Right atrium auricular region (tissue), 2 donors: ENCODE measurements at regions not wholly inside any gene's neighbourhood (a gene's known extent, or its start where the extent isn't known, plus 50 kb on each side); places are given as distances from the start of the nearest gene placed in this dataset.
A peak's percentile ranks its signal among the peaks of the same experiment; 100 is the strongest.

Experiments used
- DNase-seq: peaks from one replicate; pipeline ENCODE4 v3.0.0-alpha.2; 2019; ENCODE audit warnings: low spot score
- H3K27ac ChIP-seq, 2 donors: fragments of 200-600 bp; sonication (generic); 1 replicate in 1 of 2; 2 replicates in 1 of 2; pipeline ENCODE4 v1.5.1; 2016 to 2019
- H3K27me3 ChIP-seq, 2 donors: fragments of 200-600 bp; sonication (generic); one replicate each; pipeline versions ENCODE4 v1.5.1 to v1.6.0; 2017 to 2019
- H3K36me3 ChIP-seq: fragments of 200-600 bp; sonication (generic); one replicate; pipeline ENCODE4 v1.5.1; 2016
- H3K4me1 ChIP-seq, 2 donors: fragments of 200-600 bp; sonication (generic); one replicate each; pipeline versions ENCODE4 v1.5.1 to v1.6.0; 2017 to 2019
- H3K4me3 ChIP-seq, 2 donors: fragments of 200-600 bp; sonication (generic); 1 replicate in 1 of 2; 2 replicates in 1 of 2; pipeline ENCODE4 v1.5.1; 2017 to 2019; ENCODE audit warnings: mild to moderate bottlenecking in 1 of 2, moderate library complexity in 1 of 2
- H3K9me3 ChIP-seq, 2 donors: fragments of 200-600 bp; sonication (generic); one replicate each; pipeline ENCODE4 v1.5.1; 2019
- TF ChIP-seq, protein P1 (sequence below), 2 donors: fragments of 200-600 bp; sonication (generic); IDR thresholded peaks; one replicate each; pipeline ENCODE4 v1.5.1; 2019; ENCODE audit warnings: antibody characterized with exemption in 2 of 2

DNA sequence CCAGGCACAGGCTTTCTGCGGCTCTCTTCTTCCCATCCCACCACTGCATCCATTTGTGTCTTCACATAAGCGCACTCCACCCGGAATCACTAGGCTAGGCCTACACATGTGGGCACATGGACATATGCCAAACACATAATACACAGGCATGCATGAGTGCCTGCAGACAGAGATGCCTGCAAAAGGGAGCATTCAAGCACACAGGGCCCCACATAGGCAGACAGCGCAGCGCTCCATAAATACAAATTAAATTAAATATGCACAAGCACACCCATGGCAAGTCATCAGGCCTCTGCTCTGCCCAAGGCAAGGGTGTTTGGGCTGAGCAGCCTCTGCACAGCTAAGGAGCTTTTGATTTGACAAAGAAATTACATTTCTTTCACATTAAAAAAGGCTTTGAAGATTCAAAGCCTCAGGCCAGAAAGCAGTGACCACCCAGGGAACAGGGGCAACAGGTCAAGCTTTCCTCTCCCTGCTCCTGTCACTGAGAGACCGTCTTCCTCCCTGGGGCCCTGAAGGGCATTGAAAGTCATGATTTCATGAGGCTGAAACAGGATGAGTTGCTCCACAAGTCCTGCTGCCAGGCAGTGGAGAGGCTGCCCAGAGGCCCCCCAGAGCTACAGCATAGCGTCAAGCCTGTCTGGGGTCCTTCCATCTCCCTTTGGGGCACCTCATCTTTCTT is 134.2 kb upstream of the LRFN2 start:
- Histone ChIP-seq H3K9me3 (no peaks in the 10 kb centered on the region), H3K36me3 (no peaks in the 10 kb centered on the region), H3K4me1 (peaks cover 0 to 16% of the 10 kb centered on the region in 2 donors), H3K4me3 (no peak overlapping the region), H3K27me3 (no peaks in the 10 kb centered on the region), H3K27ac (no peak overlapping the region)
- TF ChIP-seq, protein P1, sequence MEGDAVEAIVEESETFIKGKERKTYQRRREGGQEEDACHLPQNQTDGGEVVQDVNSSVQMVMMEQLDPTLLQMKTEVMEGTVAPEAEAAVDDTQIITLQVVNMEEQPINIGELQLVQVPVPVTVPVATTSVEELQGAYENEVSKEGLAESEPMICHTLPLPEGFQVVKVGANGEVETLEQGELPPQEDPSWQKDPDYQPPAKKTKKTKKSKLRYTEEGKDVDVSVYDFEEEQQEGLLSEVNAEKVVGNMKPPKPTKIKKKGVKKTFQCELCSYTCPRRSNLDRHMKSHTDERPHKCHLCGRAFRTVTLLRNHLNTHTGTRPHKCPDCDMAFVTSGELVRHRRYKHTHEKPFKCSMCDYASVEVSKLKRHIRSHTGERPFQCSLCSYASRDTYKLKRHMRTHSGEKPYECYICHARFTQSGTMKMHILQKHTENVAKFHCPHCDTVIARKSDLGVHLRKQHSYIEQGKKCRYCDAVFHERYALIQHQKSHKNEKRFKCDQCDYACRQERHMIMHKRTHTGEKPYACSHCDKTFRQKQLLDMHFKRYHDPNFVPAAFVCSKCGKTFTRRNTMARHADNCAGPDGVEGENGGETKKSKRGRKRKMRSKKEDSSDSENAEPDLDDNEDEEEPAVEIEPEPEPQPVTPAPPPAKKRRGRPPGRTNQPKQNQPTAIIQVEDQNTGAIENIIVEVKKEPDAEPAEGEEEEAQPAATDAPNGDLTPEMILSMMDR (IDR thresholded peaks at IDR 0.05): no peak
- DNase-seq: no peak

DNA sequence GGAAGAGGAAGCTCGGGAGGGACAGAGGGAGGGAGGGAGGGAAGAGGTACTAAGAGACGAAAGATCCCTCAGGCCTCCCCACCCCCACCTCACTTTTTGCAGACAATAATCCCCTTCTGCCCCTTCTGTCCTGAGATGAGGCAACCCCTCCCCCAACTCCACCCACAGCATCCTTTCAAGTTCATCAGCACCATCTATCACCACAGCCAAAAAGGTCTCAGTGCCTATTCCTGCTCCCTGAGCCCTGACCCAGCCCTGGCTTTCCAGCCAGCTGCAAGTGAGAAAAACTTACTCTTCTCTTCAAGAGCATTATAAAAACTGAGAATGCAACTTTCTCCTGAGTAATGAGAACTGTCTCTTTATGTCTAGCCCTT is 133.2 kb upstream of the LRFN2 start:
- Histone ChIP-seq H3K4me3 (no peak overlapping the region), H3K27ac (no peak overlapping the region), H3K4me1 (peaks cover 0 to 16% of the 10 kb centered on the region in 2 donors), H3K9me3 (no peaks in the 10 kb centered on the region), H3K36me3 (no peaks in the 10 kb centered on the region), H3K27me3 (no peaks in the 10 kb centered on the region)
- TF ChIP-seq, protein P1 (IDR thresholded peaks at IDR 0.05): no peak
- no peak for DNase-seq

DNA sequence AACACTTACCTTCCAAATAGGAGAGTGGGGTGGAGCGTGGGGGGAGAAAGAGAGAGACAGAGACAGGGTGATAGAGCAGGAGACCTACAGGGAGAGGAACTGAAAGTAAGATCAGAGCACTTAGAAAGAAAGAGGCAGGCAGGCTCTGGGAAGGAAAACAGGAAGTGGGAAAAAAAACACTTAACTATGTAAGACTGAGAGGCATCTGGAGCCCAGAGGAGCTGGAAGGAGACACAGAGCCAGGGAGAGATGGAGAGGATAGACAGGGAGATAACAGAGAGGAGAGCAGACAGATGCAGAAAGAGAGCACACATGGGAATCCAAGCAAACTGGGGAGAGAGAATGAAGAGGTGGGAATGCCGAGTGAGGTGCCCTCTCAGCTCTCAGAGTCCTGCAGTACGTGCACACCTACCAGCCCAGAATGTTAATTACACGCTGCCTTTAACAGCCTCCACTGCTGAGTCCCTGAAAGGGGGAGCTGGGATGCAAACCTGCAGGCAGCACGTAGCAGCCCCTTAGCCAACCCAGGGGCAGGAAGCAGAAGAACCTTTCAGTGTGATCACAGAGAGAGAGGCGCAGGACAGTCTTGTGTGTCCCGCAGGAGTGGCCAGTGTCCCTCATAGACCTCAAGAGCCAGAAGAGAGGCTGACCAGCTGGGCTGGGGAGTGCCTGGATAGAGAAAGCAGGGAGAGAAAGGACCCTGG is 132.7 kb upstream of the LRFN2 start:
- peak overlapping the region in 1 of 2 donors; percentile 34 for H3K27ac ChIP-seq
- H3K9me3 ChIP-seq: no peaks in the 10 kb centered on the region
- peaks cover 0 to 16% of the 10 kb centered on the region in 2 donors for H3K4me1 ChIP-seq
- TF ChIP-seq, protein P1 (IDR thresholded peaks at IDR 0.05): no peak
- H3K27me3 ChIP-seq: no peaks in the 10 kb centered on the region
- no peak overlapping the region for H3K4me3 ChIP-seq
- H3K36me3 ChIP-seq: no peaks in the 10 kb centered on the region
- no peak for DNase-seq

DNA sequence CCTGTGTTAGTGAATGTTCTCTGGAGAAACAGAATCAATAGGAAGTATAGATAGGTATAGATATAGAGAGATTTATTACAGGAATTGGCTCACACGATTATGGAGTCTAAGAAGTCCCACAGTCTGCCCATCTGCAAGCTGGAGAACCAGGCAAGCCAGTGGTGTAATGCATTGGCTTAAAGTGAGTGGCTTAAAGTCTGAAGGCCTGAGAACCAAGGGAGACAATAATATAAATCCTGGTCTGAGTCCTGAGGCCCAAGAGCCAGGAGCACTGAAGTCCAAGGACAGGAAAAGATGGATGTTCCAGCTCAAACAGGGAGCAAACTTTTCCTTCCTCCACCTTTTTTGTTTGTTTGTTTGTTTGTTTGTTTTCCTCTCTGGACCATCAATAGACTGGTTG is 131.2 kb upstream of the LRFN2 start:
- no peak overlapping the region for H3K4me3 ChIP-seq
- H3K27ac ChIP-seq: no peak overlapping the region
- H3K9me3 ChIP-seq: no peaks in the 10 kb centered on the region
- no peaks in the 10 kb centered on the region for H3K36me3 ChIP-seq
- H3K4me1 ChIP-seq: peaks cover 0 to 9% of the 10 kb centered on the region in 2 donors
- H3K27me3 ChIP-seq: no peaks in the 10 kb centered on the region
- no peak for DNase-seq
- TF ChIP-seq, protein P1 (IDR thresholded peaks at IDR 0.05): no peak

DNA sequence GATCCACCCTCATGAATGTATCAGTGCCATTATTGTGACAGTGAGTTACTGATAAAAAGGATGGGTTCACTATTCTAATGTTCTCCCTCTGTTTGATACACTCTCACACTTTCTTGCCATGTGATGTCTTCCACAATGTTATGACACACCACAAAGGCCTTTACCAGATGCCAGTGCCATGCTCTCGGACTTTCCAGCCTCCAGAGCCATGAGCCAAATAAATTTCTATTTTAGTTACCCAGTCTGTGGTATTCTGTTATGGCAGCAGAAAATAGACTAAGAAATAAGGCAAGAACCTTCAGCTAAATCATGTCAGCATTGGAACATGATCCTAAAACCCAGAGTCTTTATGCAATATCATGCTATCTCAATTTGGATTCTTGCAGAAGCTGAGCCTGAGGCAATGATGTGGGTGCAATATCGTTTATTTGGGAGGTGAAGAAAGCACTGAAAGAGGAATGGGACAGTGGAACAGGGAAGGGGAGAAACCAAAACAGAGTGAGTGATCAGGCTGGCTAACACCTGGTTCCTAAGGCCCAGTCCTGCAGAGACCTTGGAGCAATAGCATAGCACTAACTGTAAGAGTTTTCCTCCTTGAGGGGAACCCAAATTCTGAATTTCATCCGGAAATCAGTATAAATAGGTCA is 130.4 kb upstream of the LRFN2 start:
- DNase-seq: no peak
- H3K36me3 ChIP-seq: no peaks in the 10 kb centered on the region
- H3K9me3 ChIP-seq: no peaks in the 10 kb centered on the region
- TF ChIP-seq, protein P1 (IDR thresholded peaks at IDR 0.05): no peak
- H3K4me1 ChIP-seq: peaks cover 0 to 8% of the 10 kb centered on the region in 2 donors
- H3K27ac ChIP-seq: no peak overlapping the region
- H3K27me3 ChIP-seq: no peaks in the 10 kb centered on the region
- no peak overlapping the region for H3K4me3 ChIP-seq
